OCI-LY7 (cell line): ENCODE measurements at regions not wholly inside any gene's neighbourhood (a gene's known extent, or its start where the extent isn't known, plus 50 kb on each side); places are given as distances from the start of the nearest gene placed in this dataset.

Experiments used
- EZH2phosphoT487 ChIP-seq: fragments of 200-600 bp; sonication (generic); IDR thresholded peaks from 2 replicates; pipeline ENCODE4 v1.6.1; 2018; ENCODE audit warnings: low read depth, borderline replicate concordance, mild to moderate bottlenecking, mixed run types, antibody characterized with exemption, low read length, moderate library complexity, mixed read lengths
- TF ChIP-seq, protein P1 (sequence below): fragments of 200-600 bp; sonication (generic); conservative IDR thresholded peaks from 2 replicates; pipeline ENCODE4 v1.5.1; 2014; ENCODE audit warnings: mild to moderate bottlenecking, antibody characterized with exemption, low read length, moderate library complexity, mixed read lengths

DNA sequence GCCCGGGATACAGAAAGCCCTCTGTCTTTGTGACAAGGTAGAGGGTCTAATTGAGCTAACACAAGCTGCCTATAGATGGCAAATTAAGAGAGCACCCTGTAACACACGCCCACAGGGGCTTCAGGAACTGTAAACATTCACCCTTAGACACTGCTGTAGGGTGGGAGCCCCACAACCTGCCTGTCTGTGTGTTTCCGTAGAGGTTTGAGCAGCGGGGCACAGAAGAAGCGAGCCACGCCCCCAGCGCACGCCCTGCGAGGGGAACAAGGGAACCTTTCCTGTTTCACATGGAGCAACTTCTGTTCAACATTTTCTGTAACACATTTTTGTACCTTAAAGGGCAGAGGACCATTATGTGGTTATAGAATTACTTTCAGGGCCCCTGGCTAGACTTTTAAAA is 231.7 kb upstream of the EXOC2 start:
- TF ChIP-seq, protein P1, sequence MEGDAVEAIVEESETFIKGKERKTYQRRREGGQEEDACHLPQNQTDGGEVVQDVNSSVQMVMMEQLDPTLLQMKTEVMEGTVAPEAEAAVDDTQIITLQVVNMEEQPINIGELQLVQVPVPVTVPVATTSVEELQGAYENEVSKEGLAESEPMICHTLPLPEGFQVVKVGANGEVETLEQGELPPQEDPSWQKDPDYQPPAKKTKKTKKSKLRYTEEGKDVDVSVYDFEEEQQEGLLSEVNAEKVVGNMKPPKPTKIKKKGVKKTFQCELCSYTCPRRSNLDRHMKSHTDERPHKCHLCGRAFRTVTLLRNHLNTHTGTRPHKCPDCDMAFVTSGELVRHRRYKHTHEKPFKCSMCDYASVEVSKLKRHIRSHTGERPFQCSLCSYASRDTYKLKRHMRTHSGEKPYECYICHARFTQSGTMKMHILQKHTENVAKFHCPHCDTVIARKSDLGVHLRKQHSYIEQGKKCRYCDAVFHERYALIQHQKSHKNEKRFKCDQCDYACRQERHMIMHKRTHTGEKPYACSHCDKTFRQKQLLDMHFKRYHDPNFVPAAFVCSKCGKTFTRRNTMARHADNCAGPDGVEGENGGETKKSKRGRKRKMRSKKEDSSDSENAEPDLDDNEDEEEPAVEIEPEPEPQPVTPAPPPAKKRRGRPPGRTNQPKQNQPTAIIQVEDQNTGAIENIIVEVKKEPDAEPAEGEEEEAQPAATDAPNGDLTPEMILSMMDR: no peak
- TF ChIP-seq EZH2phosphoT487: no peak
